Heart right ventricle (tissue), 16 donors: ENCODE measurements at regions not wholly inside any gene's neighbourhood (a gene's known extent, or its start where the extent isn't known, plus 50 kb on each side); places are given as distances from the start of the nearest gene placed in this dataset.

Experiments used
- ATAC-seq, 8 donors: fragments of 200-7000 bp; cut with Tn5 transposase; one replicate each; pipeline ENCODE4 v1.9.1; 2020; ENCODE audit warnings: mild to moderate bottlenecking in 8 of 8, moderate library complexity in 8 of 8, moderate number of reproducible peaks in 1 of 8
- DNase-seq, 2 donors: peaks; one replicate each; pipeline ENCODE4 v3.0.0-alpha.2; 2020
- H3K27ac ChIP-seq, 10 donors: fragments of 200-600 bp; sonication (generic) in 2 of 10; one replicate each; pipeline versions ENCODE4 v1.5.0 to v1.8.0; 2020 to 2022; ENCODE audit warnings: mild to moderate bottlenecking in 3 of 10
- H3K27me3 ChIP-seq, 7 donors: fragments of 200-600 bp; one replicate each; pipeline ENCODE4 v1.8.0; 2021 to 2022; ENCODE audit warnings: mild to moderate bottlenecking in 2 of 7
- H3K36me3 ChIP-seq, 9 donors: fragments of 200-600 bp; sonication (generic) in 1 of 9; one replicate each; pipeline versions ENCODE4 v1.5.0 to v1.8.0; 2020 to 2022; ENCODE audit warnings: mild to moderate bottlenecking in 2 of 9
- H3K4me1 ChIP-seq, 9 donors: fragments of 200-600 bp; sonication (generic) in 1 of 9; one replicate each; pipeline versions ENCODE4 v1.5.0 to v1.8.0; 2020 to 2022; ENCODE audit warnings: mild to moderate bottlenecking in 4 of 9
- H3K4me3 ChIP-seq, 10 donors: fragments of 200-600 bp; sonication (generic) in 2 of 10; one replicate each; pipeline versions ENCODE4 v1.5.0 to v1.8.0; 2020 to 2022; ENCODE audit warnings: mild to moderate bottlenecking in 7 of 10, moderate library complexity in 2 of 10
- H3K9me3 ChIP-seq, 11 donors: fragments of 200-600 bp in 10 of 11; sonication (generic) in 2 of 11; one replicate each; pipeline versions ENCODE4 v1.5.0 to v1.8.0; 2013 to 2022; ENCODE audit warnings: mild to moderate bottlenecking in 2 of 11, control low read depth in 1 of 11, moderate library complexity in 1 of 11
- WGBS, 2 donors: extraction: QIAGEN DNeasy Blood & Tissue Kit; methylation state at CpG; one replicate each; pipeline ENCODE4 v1.1.7; 2013; ENCODE audit warnings: inconsistent platforms in 1 of 2; 5-methylcytosine and 5-hydroxymethylcytosine counted together
- intact Hi-C, 10 donors: fragments of 100-400 bp; cut with DNase I; formaldehyde crosslinking; loops; one replicate each; pipeline versions ENCODE4 v1.11.1 to v1.14.2; 2022
- TF ChIP-seq, protein P1 (sequence below), 9 donors: fragments of 200-600 bp; sonication (generic) in 2 of 9; IDR thresholded peaks; one replicate each; pipeline versions ENCODE4 v1.5.0 to v1.8.0; 2021 to 2022; ENCODE audit warnings: antibody characterized with exemption in 9 of 9, mild to moderate bottlenecking in 5 of 9, moderate library complexity in 1 of 9
- donor health status: Arrhythmogenic right ventricular cardiomyopathy.
- donor health status: ischemic (EF 13 %, LVEDD 7.1; RV severe dilation, severe dysfunction).
- donor health status: healthy with polysubstance abuse.
- donor health status: DM: no; HTN: yes; CAD: no.
- donor health status: DM: no; HTN: no; CAD: no.
- donor health status: ischemic (EF 25% LVEDD 6.9; RV normal size, moderate dysfunction).
- donor health status: ischemic (EF 25% LVEDD 5.7; RV mildly dilated, moderate dysfunction).
- donor health status: healthy.
- donor health status: DM: yes; HTN: yes; CAD: no.
- donor health status: Ischemic cardiomyopathy.
- donor health status: ischemic (EF 35%, LVEDD 5.7; RV mildly dilated, moderate dysfunction).
- donor health status: nonischemic (EF 11% LVEDD 7.7; RV severe dilation, severe dysfunction).
- donor health status: DM: yes; HTN: yes; CAD: no.
- donor health status: PGD.
- donor health status: ischemic (EF 29% LVEDD 5.4; RV normal size, mild dysfunction).
- donor health status: nonischemic (EF 23%, LVEDD 6.1; RV moderate dilation, normal function).

DNA sequence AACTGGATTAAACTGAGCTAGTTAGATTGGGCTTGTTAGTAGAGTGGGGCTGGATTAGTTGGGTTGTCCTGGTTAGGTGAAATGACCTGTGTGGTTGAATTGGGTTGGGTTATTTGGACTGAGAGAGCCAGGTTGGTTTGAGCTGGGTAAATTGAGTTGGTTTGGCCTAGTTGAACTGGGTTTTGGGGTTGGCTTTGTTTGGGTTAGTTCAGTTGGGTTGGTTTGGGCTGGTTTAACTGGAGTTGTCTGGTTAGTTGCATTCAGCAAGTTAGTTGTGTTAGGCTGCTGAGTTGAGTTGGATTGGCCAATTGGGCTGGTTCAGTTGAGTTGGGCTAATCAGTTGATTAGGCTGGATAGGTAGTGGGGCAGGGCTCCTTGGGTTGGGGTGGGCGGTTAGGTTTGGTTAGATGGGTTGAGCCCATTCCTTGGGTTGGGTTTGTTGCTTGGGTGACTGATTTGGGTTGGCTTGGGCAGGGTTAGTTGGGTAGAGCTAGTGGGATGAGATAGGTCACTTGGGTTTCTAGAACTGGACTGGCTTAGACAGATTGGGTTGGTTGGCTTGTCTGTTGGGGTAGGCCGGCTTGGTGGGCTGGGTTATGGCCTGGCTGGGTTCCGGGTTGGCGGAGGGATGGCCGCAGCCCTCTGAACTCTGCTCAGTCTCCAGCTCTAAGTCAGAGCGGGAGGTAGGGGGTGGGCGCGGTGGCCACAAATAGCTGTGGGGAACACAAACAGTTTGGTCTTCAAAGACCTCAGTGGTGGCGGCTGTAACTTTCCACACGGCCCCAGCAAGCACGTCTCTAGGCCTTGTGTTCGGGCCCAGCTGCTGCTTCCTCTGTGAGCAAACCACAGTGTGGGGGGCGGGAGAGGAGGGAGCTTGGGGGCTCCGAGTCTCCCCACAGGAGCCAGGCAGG is 67.2 kb upstream of the RUNX3 start:
- TF ChIP-seq, protein P1, sequence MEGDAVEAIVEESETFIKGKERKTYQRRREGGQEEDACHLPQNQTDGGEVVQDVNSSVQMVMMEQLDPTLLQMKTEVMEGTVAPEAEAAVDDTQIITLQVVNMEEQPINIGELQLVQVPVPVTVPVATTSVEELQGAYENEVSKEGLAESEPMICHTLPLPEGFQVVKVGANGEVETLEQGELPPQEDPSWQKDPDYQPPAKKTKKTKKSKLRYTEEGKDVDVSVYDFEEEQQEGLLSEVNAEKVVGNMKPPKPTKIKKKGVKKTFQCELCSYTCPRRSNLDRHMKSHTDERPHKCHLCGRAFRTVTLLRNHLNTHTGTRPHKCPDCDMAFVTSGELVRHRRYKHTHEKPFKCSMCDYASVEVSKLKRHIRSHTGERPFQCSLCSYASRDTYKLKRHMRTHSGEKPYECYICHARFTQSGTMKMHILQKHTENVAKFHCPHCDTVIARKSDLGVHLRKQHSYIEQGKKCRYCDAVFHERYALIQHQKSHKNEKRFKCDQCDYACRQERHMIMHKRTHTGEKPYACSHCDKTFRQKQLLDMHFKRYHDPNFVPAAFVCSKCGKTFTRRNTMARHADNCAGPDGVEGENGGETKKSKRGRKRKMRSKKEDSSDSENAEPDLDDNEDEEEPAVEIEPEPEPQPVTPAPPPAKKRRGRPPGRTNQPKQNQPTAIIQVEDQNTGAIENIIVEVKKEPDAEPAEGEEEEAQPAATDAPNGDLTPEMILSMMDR (IDR thresholded peaks at IDR 0.05), result no peak
- no peak for DNase-seq
- Histone ChIP-seq H3K27ac (no peak overlapping the region), H3K4me1 (peaks cover 0 to 1% (median 0%) of the 10 kb centered on the region in 9 donors), H3K36me3 (no peaks in the 10 kb centered on the region), H3K27me3 (peaks cover 0 to 9% (median 0%) of the 10 kb centered on the region in 7 donors), H3K4me3 (no peak overlapping the region), H3K9me3 (peaks cover 0 to 3% (median 0%) of the 10 kb centered on the region in 11 donors)
- WGBS, 2 donors, result 82 to 87% methylated on average over 14 of the region's 14 CpGs
- no peak for ATAC-seq
- intact Hi-C loops, result no loop called here

DNA sequence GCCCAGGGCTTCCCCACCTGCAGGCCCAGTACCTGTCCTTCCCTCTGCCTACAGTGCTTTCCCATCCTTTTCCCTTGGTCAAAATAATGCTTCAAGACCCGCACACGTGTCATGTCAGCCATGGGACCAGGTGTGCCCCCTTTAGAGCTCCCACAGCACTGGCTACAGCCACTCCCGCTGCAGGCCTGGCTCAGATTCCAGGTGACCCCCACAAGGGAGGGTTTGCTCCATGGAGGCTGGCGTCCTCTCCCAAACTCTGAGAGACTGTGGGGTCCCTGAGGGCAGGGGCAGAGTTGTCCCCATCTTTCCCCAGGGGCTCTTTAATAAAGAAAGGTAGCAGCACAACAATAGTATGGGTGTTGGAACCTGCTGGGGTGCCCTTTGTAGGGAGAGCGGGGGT is 66.4 kb upstream of the RUNX3 start:
- ATAC-seq (no peak), DNase-seq (no peak)
- no peaks in the 10 kb centered on the region for H3K36me3 ChIP-seq
- H3K4me3 ChIP-seq, result no peak overlapping the region
- intact Hi-C loops, result no loop called here
- no peak overlapping the region for H3K27ac ChIP-seq
- peaks cover 0 to 9% (median 0%) of the 10 kb centered on the region in 9 donors for H3K4me1 ChIP-seq
- H3K27me3 ChIP-seq, result peaks cover 0 to 14% (median under 1%) of the 10 kb centered on the region in 7 donors
- peaks cover 0 to 10% (median 0%) of the 10 kb centered on the region in 11 donors for H3K9me3 ChIP-seq
- TF ChIP-seq, protein P1 (IDR thresholded peaks at IDR 0.05), result no peak
- WGBS, 2 donors, result 72 to 74% methylated on average over 5 of the region's 5 CpGs

DNA sequence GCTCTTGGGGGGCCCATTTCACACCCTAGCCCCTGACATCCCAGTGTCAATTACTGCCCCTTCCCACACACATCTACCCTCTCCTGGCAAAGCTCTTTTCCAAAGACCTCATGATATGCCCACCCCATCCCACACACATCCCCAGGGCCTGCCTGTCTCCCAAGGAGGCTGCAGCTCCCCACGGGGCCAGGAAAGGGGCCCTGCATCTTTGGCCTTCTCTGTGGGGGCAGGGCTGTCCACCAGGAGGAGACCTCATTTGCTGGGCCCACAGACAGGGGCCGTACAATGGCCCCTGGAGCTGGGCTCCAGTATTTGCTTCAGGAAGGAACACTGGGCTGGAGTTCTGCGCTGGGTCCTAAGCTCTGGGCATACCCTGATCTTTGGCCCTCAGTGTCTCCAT is 65.6 kb upstream of the RUNX3 start:
- Histone ChIP-seq H3K27ac (no peak overlapping the region), H3K9me3 (peaks cover 0 to 10% (median 0%) of the 10 kb centered on the region in 11 donors), H3K36me3 (no peaks in the 10 kb centered on the region), H3K4me3 (no peak overlapping the region), H3K4me1 (peaks cover 0 to 16% (median 0%) of the 10 kb centered on the region in 9 donors), H3K27me3 (peaks cover 0 to 20% (median 9%) of the 10 kb centered on the region in 7 donors)
- ATAC-seq (no peak), DNase-seq (no peak)
- intact Hi-C loops, result no loop called here
- 71 to 77% methylated on average over 3 of the region's 3 CpGs for WGBS, 2 donors
- TF ChIP-seq, protein P1 (IDR thresholded peaks at IDR 0.05), result no peak

DNA sequence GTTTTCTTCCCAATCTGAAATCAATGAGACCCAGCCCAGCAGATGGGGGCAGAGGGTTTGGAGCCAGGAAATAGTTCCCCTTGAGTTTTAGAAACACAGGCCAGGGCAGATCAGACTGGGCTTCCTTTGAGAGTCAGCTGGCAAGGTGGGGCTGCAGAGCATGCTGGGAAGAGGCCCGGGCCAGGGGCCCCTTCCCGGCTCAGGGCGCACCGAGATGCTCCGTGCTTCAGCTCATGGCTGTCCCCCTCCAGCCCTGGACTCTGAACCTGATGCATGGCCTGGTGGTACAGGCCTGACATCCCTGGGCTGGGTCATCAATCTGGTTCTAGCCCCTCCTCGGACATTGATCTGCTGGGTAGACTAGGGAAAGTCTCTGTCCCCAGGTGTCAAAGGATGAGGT is 65.1 kb upstream of the RUNX3 start:
- DNase-seq, result no peak

More for the DNA sequence above, 65.1 kb upstream of the RUNX3 start:
- 84 to 90% methylated on average over 6 of the region's 6 CpGs for WGBS, 2 donors
- ATAC-seq, result no peak
- Histone ChIP-seq H3K4me3 (no peak overlapping the region), H3K36me3 (no peaks in the 10 kb centered on the region), H3K9me3 (peaks cover 0 to 10% (median 0%) of the 10 kb centered on the region in 11 donors), H3K4me1 (peaks cover 0 to 18% (median 0%) of the 10 kb centered on the region in 9 donors), H3K27me3 (peaks cover 0 to 24% (median 10%) of the 10 kb centered on the region in 7 donors), H3K27ac (no peak overlapping the region)
- intact Hi-C loops, result no loop called here
- TF ChIP-seq, protein P1 (IDR thresholded peaks at IDR 0.05), result no peak
